ENCODE measurements at regions not wholly inside any gene's neighbourhood (a gene's known extent, or its start where the extent isn't known, plus 50 kb on each side); places are given as distances from the start of the nearest gene placed in this dataset.

DNA sequence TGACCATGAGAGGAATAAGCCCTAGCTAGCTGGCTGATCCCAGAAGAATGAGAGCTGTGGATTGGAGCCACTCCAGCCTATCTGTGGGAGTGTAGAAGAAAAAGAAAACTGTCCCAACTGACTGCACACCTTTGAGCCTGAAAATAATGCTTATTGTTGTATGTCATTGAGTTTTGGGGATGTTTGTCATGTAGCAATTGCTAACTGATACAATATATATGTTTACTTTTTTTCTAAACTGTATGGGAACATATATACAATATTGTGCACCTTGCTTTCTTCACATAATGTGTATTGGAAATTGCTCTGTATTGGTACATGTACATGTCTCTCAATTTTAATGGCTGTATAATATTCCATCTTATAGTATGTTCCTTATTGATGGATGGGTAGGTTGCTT lies 124.0 kb upstream of the NLRP1 start:
- H3K27me3 ChIP-seq = no peaks in the 10 kb centered on the region
- intact Hi-C loops (cut with DNase I) = no loop called here

DNA sequence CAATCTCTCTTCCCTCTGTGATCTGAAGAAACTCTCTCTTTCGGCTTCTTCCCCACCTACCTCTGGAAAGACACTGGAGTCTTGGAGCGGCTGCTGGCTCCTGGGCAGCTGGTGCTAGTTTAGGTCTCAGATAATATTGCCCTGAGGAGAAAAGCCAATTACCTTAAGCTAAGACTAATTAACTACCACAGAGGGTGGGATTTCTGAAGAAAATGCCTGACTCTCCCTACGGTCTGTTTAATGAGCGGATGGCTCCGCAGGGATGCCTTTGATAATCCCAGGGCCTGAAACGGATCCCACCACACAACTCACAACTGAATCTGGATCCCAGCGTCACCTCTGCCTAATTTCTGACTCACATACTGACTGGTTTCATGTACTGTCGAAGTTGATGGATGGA lies 127.0 kb upstream of the NLRP1 start:
- intact Hi-C loops (cut with DNase I) = loop anchor here (5.0 kb wide), 1 partner anchor 49 kb away; no protein-coding TSS in a partner anchor
- H3K36me3 ChIP-seq = no peaks in the 10 kb centered on the region
- TF ChIP-seq POLR2A (IDR thresholded peaks at IDR 0.05) = no peak
- TF ChIP-seq POLR2AphosphoS5 (IDR thresholded peaks at IDR 0.05; ENCODE audit: insufficient read depth in 1 of 2, low read depth in 1 of 2) = no peak
- TF ChIP-seq, protein P1, sequence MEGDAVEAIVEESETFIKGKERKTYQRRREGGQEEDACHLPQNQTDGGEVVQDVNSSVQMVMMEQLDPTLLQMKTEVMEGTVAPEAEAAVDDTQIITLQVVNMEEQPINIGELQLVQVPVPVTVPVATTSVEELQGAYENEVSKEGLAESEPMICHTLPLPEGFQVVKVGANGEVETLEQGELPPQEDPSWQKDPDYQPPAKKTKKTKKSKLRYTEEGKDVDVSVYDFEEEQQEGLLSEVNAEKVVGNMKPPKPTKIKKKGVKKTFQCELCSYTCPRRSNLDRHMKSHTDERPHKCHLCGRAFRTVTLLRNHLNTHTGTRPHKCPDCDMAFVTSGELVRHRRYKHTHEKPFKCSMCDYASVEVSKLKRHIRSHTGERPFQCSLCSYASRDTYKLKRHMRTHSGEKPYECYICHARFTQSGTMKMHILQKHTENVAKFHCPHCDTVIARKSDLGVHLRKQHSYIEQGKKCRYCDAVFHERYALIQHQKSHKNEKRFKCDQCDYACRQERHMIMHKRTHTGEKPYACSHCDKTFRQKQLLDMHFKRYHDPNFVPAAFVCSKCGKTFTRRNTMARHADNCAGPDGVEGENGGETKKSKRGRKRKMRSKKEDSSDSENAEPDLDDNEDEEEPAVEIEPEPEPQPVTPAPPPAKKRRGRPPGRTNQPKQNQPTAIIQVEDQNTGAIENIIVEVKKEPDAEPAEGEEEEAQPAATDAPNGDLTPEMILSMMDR (IDR thresholded peaks at IDR 0.05) = no peak
- DNase-seq (ENCODE audit: extremely low spot score in 2 of 2) = no peak
- H3K9me3 ChIP-seq = no peaks in the 10 kb centered on the region
- H3K27me3 ChIP-seq = no peaks in the 10 kb centered on the region
- no peak overlapping the region for H3K27ac ChIP-seq
- H3K4me1 ChIP-seq = no peaks in the 10 kb centered on the region
- no peak overlapping the region for H3K4me3 ChIP-seq

More for the DNA sequence above, 124.0 kb upstream of the NLRP1 start:
- Histone ChIP-seq H3K9me3 (no peaks in the 10 kb centered on the region), H3K27ac (no peak overlapping the region), H3K4me1 (no peaks in the 10 kb centered on the region), H3K4me3 (no peak overlapping the region), H3K36me3 (no peaks in the 10 kb centered on the region)
- no peak for DNase-seq (ENCODE audit: extremely low spot score in 2 of 2)
- TF ChIP-seq, protein P1 (IDR thresholded peaks at IDR 0.05) = no peak
- TF ChIP-seq POLR2A (IDR thresholded peaks at IDR 0.05) = no peak
- no peak for TF ChIP-seq POLR2AphosphoS5 (IDR thresholded peaks at IDR 0.05; ENCODE audit: insufficient read depth in 1 of 2, low read depth in 1 of 2)

DNA sequence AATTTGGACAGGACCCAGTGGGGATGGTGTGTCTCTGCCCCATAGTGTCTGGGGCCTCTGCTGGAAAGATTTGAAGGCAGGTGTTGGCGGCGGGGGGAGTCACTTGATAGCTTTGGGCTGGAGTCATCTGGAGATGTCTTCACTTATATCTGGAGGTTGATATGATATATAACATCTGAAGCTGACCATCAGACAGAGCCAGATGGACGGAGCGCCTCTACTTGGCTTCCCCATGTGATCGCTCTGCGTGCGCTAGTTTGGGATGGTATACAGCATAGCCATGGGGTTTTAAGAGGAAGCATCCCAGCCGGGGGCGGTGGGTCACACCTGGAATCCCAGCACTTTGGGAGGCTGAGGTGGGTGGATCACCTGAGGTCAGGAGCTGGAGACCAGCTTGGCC lies 130.7 kb upstream of the NLRP1 start:
- H3K27me3 ChIP-seq = no peaks in the 10 kb centered on the region
- no peaks in the 10 kb centered on the region for H3K4me1 ChIP-seq
- H3K4me3 ChIP-seq = no peak overlapping the region
- peak in 1 of 2 donors; percentile 27 for DNase-seq (ENCODE audit: extremely low spot score in 2 of 2)
- H3K27ac ChIP-seq = no peak overlapping the region
- no peak for TF ChIP-seq POLR2AphosphoS5 (IDR thresholded peaks at IDR 0.05; ENCODE audit: insufficient read depth in 1 of 2, low read depth in 1 of 2)
- no peak for TF ChIP-seq POLR2A (IDR thresholded peaks at IDR 0.05)
- TF ChIP-seq, protein P1 (IDR thresholded peaks at IDR 0.05) = no peak
- intact Hi-C loops (cut with DNase I) = loop anchor here (5.0 kb wide), 1 partner anchor 53 kb away; no protein-coding TSS in a partner anchor
- no peaks in the 10 kb centered on the region for H3K36me3 ChIP-seq
- H3K9me3 ChIP-seq = no peaks in the 10 kb centered on the region

DNA sequence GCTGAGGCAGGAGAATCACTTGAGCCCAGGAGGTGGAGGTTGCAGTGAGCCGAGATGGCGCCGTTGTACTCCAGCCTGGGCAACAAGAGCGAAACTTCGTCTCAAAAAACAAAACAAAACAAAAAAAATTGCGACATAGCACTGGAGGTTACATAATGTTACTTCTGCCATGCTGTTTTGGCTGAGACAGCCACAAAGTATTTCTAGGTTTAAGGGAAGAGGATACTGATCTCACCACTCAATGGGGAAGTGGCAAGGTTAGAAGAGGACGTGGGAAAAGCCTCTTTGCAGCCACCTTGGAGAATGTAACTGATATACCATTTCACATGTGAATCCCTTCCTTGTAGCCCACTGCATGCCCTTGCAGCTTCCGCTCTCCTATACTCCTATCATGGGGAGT lies 131.2 kb upstream of the NLRP1 start:
- Histone ChIP-seq H3K4me1 (no peaks in the 10 kb centered on the region), H3K27ac (no peak overlapping the region), H3K27me3 (no peaks in the 10 kb centered on the region), H3K9me3 (no peaks in the 10 kb centered on the region), H3K4me3 (no peak overlapping the region), H3K36me3 (no peaks in the 10 kb centered on the region)
- intact Hi-C loops (cut with DNase I) = no loop called here
- peak in 1 of 2 donors; percentile 58 for DNase-seq (ENCODE audit: extremely low spot score in 2 of 2)
- TF ChIP-seq, protein P1 (IDR thresholded peaks at IDR 0.05) = no peak
- TF ChIP-seq POLR2A (IDR thresholded peaks at IDR 0.05) (no peak), POLR2AphosphoS5 (IDR thresholded peaks at IDR 0.05; ENCODE audit: insufficient read depth in 1 of 2, low read depth in 1 of 2) (no peak)

DNA sequence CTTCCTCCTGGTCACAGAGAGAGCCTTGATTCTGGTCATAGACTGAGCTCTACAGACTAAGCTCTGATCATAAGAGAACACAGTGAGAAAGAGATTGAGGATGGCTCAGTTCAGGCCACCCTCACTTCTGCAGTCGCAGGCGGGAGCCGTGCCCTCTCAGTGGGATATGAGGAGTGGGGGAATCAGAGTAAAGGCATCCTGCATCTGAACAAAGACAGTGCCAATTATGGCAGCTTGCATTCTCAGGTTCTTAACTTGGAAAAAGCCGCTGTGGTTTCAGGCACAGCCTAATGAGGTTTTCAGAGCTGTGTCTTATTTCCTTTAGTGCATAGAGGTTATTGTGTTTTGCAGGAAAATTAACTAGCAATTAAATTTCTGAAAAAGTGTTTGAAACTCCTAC lies 134.4 kb upstream of the NLRP1 start:
- Histone ChIP-seq H3K9me3 (no peaks in the 10 kb centered on the region), H3K4me3 (no peak overlapping the region), H3K27ac (no peak overlapping the region), H3K27me3 (no peaks in the 10 kb centered on the region), H3K4me1 (no peaks in the 10 kb centered on the region), H3K36me3 (no peaks in the 10 kb centered on the region)
- TF ChIP-seq POLR2AphosphoS5 (IDR thresholded peaks at IDR 0.05; ENCODE audit: insufficient read depth in 1 of 2, low read depth in 1 of 2) (no peak), POLR2A (IDR thresholded peaks at IDR 0.05) (no peak)
- TF ChIP-seq, protein P1 (IDR thresholded peaks at IDR 0.05) = no peak
- intact Hi-C loops (cut with DNase I) = no loop called here
- no peak for DNase-seq (ENCODE audit: extremely low spot score in 2 of 2)
